Type B pancreatic cell (in vitro differentiated cells): ENCODE measurements at regions not wholly inside any gene's neighbourhood (a gene's known extent, or its start where the extent isn't known, plus 50 kb on each side); places are given as distances from the start of the nearest gene placed in this dataset.
"Not testable (repeated sequence)": the region's sequence is repeated elsewhere in the genome, so short reads cannot be mapped to it uniquely, and the experiment has no call there.

ENCODE experiments used
- DNase-seq: peaks from one replicate; pipeline ENCODE4 v3.0.0; 2021; ENCODE audit warnings: mixed read lengths; ENCODE audit not compliant: unreplicated experiment; ENCODE audit errors: extremely low spot score
- H3K27ac Mint-ChIP-seq: 2 replicates; pipeline ENCODE4 v1.8.0; 2021; ENCODE audit warnings: mild to moderate bottlenecking, mixed read lengths
- H3K27me3 Mint-ChIP-seq: 2 replicates; pipeline ENCODE4 v1.8.0; 2021; ENCODE audit warnings: mixed read lengths
- H3K36me3 Mint-ChIP-seq: 2 replicates; pipeline ENCODE4 v1.8.0; 2021; ENCODE audit warnings: mixed read lengths
- H3K4me1 Mint-ChIP-seq: one replicate; pipeline ENCODE4 v1.8.0; 2021; ENCODE audit warnings: mixed read lengths; ENCODE audit not compliant: unreplicated experiment
- H3K4me3 Mint-ChIP-seq: 2 replicates; pipeline ENCODE4 v1.8.0; 2021; ENCODE audit warnings: mild to moderate bottlenecking, mixed read lengths
- H3K9me3 Mint-ChIP-seq: 2 replicates; pipeline ENCODE4 v1.8.0; 2021; ENCODE audit warnings: mixed read lengths
- CTCF ChIP-seq: fragments of 200-600 bp; sonication (generic); conservative IDR thresholded peaks from 2 replicates; pipeline ENCODE4 v1.5.0; 2021; ENCODE audit warnings: antibody characterized with exemption, mild to moderate bottlenecking

DNA sequence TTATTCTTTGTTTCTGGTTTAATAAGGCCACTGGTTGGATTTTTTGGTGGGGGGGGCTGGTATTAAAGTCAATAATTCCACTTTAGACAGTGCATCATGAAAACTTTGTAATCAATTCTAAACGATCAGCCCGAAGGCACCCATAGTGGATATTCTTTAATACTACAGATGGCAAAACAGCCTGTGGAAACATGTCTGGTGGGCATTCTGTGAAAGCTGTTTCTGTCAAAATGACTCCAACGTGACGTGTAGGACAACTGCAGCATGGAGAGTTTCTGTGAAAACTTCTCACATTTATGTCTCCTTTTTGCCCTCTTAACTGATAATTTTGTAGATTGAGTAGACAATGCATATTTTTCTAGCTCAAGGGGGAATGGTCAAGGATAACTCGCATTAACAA lies 185.8 kb upstream of the FLRT2 start:
- Mint-ChIP-seq H3K4me1 (no peaks in the 10 kb centered on the region), H3K9me3 (no peaks in the 10 kb centered on the region), H3K36me3 (no peaks in the 10 kb centered on the region), H3K27me3 (no peaks in the 10 kb centered on the region), H3K4me3 (no peak overlapping the region), H3K27ac (no peak overlapping the region)
- TF ChIP-seq CTCF, result no peak
- DNase-seq, result no peak

GRCh38 chr14:85344847-85345570 lies 184.9 kb upstream of the FLRT2 start:
- no peak for DNase-seq
- no peak overlapping the region for H3K4me3 Mint-ChIP-seq
- no peaks in the 10 kb centered on the region for H3K4me1 Mint-ChIP-seq
- TF ChIP-seq CTCF, result no peak
- no peaks in the 10 kb centered on the region for H3K9me3 Mint-ChIP-seq
- H3K27ac Mint-ChIP-seq, result no peak overlapping the region
- no peaks in the 10 kb centered on the region for H3K36me3 Mint-ChIP-seq
- H3K27me3 Mint-ChIP-seq, result no peaks in the 10 kb centered on the region

DNA sequence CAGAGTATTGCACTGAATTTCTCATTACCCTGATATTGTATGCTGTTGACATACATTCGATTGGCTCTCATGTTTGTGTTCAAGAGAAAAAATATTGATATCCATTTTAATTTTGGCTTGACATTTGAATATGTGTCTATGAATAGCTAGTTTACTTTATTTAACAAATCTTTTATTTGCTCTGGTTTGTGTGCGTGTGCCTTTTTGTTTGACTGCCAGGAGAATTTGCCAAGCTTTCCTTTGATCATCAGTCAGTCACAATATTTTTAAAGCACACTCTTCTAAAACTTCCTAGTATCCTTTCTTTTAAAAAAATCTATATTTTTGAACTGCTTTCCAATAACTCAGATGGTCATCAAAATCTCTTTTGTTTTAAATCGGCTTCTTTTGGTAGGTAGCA lies 179.3 kb upstream of the FLRT2 start:
- Mint-ChIP-seq H3K9me3 (peaks cover 11% of the 10 kb centered on the region), H3K4me1 (no peaks in the 10 kb centered on the region), H3K4me3 (no peak overlapping the region), H3K27ac (no peak overlapping the region), H3K27me3 (no peaks in the 10 kb centered on the region), H3K36me3 (peaks cover 3% of the 10 kb centered on the region)
- TF ChIP-seq CTCF, result no peak
- DNase-seq, result no peak

DNA sequence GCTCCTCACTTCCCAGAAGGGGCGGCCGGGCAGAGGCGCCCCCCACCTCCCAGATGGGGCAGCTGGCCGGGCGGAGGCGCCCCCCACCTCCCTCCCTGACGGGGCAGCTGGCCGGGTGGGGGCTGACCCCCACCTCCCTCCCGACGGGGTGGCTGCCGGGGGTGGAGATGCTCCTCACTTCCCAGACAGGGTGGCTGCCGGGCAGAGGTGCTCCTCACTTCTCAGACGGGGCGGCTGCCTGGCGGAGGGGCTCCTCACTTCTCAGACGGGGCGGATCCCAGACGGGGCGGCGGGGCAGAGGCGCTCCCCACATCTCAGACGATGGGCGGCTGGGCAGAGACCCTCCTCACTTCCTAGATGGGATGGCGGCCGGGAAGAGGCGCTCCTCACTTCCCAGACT lies 177.4 kb upstream of the FLRT2 start:
- not testable (repeated sequence) for H3K4me3 Mint-ChIP-seq, H3K4me1 Mint-ChIP-seq, H3K36me3 Mint-ChIP-seq, H3K27ac Mint-ChIP-seq, H3K27me3 Mint-ChIP-seq, DNase-seq
- peaks cover 11% of the 10 kb centered on the region for H3K9me3 Mint-ChIP-seq

- peaks cover 3% of the 10 kb centered on the region for H3K36me3 Mint-ChIP-seq
- no peaks in the 10 kb centered on the region for H3K27me3 Mint-ChIP-seq
- no peak overlapping the region for H3K4me3 Mint-ChIP-seq
- H3K27ac Mint-ChIP-seq, result no peak overlapping the region
- DNase-seq, result no peak
- TF ChIP-seq CTCF, result no peak
- no peaks in the 10 kb centered on the region for H3K4me1 Mint-ChIP-seq
- peaks cover 11% of the 10 kb centered on the region for H3K9me3 Mint-ChIP-seq
These were observed 172.8 kb upstream of the FLRT2 start for GRCh38 chr14:85357120-85357519.

GRCh38 chr14:85358136-85358785 lies 171.7 kb upstream of the FLRT2 start:
- H3K9me3 Mint-ChIP-seq, result peaks cover 11% of the 10 kb centered on the region
- H3K4me1 Mint-ChIP-seq, result peaks cover under 1% of the 10 kb centered on the region
- H3K4me3 Mint-ChIP-seq, result no peak overlapping the region
- peaks cover 3% of the 10 kb centered on the region for H3K36me3 Mint-ChIP-seq
- TF ChIP-seq CTCF, result no peak
- DNase-seq, result no peak
- no peaks in the 10 kb centered on the region for H3K27me3 Mint-ChIP-seq
- no peak overlapping the region for H3K27ac Mint-ChIP-seq
